DMS79 treated with DMSO at 0.1 percent for 48 hours (cell line): ENCODE measurements at regions not wholly inside any gene's neighbourhood (a gene's known extent, or its start where the extent isn't known, plus 50 kb on each side); places are given as distances from the start of the nearest gene placed in this dataset.

Source experiments
- DNase-seq: peaks from one replicate; lab custom pipeline; 2025; lab: John Stamatoyannopoulos, UW

DNA sequence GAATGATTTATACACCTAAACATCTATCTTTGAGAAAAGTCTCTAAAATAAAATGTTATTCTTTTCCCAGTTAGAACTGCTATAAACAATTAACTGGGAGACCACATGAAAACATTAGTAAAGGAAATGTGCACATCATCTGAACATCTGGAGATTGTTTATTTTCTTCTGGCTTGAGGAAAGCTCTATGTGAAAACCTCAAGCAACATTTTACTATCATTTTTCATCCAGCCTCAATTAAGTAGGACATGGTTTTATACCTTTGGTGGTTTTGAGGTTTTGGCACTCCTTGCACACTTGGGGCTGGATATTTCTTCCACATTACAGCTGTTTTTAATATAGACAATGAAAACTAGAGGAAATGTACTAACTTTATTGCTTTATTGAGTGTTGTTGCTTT lies 609.5 kb upstream of the SLC8A1 start:
- DNase-seq = no peak

DNA sequence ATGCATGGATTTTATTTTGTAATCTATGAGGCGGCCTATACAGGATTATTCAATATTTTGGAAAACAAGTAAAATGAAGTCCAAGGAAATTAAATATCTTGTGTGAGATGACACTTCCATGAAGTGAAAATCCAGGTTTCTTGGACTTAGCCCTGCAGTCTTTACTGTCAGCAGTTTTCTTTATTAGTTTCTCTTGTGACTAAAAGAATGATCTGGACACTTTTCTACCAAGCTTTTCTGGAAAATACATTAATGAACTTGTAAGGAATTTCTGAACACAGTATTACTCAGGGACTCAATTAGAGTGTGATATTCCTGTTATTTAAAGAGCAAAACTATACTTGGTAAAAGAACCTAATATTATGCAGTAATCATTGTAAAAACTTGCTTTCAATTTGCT lies 610.4 kb upstream of the SLC8A1 start:
- no peak for DNase-seq

DNA sequence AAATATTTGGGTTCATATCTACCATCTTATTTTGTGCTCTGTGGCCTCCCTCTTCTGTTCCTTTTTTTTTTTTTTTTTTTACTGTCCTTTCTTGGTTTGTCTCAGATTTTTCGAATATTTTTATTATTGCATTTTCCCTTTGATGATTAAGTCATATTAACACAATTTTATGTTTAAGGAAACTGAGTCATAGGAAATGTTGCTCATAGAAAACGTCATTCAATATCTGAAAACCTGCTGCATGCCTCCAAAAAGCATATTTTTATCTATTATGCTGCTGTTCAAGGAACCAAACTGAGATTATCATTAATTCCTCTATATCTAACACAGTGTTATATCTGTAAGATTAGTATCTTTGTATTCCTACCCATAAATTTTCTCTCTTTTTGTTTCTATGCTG lies 614.3 kb upstream of the SLC8A1 start:
- DNase-seq = no peak

- no peak for DNase-seq
Measured at GRCh38 chr2:41068740-41069139, 616.9 kb upstream of the SLC8A1 start.

DNA sequence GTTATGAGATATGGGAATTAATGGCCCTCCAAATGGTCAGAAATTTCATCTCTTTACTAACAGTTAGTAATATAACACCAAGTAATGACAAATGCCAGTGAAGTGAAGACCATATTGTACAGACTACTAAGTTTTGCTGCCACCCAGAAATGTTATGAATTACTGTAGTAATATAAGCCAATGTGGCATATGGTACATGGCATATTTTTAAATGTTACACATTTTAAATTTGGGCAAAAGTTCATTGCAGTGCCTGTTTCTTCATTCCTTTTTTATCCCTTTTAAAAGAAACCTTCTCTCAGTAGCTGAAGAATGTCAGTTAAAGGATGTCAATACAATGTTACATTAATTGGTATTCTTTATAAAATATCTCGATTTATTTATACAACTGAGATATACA lies 626.5 kb upstream of the SLC8A1 start:
- DNase-seq = no peak

- no peak for DNase-seq
Measured at GRCh38 chr2:41079011-41079410, 627.1 kb upstream of the SLC8A1 start.

GRCh38 chr2:41084321-41084720 lies 632.4 kb upstream of the SLC8A1 start:
- DNase-seq = no peak

- DNase-seq = no peak
Measured at GRCh38 chr2:41087946-41088345, 636.1 kb upstream of the SLC8A1 start.

GRCh38 chr2:41101281-41101680 lies 649.4 kb upstream of the SLC8A1 start:
- DNase-seq = no peak

DNA sequence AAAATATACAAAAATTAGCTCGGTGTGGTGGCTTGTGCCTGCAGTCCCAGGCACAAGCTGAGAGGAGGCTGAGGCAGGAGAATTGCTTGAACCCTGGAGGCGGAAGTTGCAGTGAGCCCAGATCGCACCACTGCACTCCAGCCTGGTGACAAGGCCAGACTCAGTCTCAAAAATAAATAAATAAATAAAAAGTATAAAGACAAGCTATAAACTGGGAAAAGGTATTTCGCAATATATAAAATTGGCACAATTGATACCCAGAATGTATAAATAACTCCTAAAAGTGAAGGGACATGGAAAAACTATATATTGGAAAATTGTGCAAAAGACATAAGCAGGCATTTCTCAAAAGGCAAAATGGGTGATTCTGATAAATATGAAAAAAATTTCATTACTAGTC lies 657.9 kb upstream of the SLC8A1 start:
- DNase-seq = no peak

DNA sequence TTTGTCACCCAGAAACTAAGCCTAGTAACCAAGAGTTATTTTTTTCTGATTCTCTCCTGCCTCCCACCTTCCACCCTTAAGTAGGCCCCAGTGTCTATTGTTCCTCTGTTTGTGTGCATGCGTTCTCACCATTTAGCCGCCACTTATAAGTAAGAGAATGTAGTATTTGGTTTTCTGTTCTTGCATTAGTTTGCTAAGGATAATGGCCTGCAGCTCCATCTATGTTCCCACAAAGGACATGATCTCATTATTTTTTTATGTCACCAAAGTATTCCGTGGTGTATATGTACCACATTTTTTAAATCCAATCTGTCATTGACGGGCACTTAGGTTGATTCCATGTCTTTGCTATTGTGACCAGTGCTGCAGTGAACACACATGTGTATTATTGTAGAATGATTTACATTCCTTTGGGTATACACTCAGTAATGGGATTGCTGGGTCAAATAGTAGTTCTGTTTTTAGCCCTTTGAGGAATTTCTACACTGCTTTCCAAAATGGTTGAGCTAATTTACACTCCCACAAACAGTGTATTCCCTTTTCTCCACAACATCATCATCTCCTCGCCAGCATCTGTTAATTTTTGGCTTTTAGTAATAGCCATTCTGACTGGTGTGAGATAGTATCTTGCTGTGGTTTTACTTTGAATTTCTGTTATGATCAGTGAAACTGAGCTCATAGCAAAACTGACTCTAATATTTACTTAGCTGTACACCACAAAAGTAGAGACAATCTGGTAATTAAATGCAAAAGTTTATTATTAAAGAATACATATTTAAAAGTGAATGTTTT lies 660.1 kb upstream of the SLC8A1 start:
- DNase-seq = no peak

DNA sequence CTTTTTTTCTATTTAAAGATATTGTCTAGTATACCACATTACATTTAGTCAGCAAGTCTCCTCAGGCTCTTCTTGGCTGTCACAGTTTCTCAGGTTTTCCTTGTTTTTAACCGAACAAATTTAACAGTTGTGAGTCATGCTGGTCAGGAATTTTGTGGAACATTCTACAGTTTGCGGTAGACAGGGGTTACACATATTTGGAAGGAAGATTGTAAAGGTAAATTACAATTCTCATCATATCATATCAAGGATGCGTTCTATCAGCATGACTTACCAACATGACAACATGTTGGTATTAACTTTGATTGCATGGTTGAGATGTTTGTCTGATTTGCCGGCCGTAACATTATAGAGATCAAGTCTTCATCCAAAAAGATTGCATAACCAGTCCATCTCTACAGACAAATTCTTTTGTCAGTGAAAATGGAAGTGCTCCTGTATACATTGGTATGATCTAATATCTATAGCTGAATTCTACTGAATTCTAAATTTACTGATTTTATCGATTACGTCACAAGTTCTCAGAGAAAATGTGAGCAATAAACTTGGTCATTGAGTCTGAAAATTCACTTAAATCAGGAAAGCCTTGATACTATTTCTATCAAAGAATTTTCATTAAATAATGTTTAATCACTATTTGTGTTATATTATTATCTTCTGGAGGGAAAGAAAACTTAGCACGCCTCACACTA lies 664.4 kb upstream of the SLC8A1 start:
- DNase-seq = no peak

DNA sequence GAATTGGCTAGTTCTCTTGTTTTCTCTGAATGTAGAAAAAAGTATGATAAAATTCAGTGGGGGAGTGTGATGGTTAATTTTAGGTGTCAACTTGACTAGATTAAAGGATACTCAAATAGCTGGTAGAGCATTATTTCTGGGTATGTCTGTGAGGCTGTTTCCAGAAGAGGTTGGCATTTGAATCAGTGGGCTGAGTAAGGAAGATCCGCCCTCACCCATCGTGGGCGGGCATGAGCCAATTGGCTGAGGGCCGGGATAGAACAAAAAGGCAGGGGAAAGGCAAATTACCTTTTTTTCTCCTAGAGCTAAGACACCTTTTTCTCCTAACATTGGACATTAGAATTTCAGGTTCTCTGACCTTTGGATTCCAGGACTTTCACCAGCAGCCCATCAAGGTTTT lies 667.6 kb upstream of the SLC8A1 start:
- no peak for DNase-seq

- DNase-seq = no peak
Measured at GRCh38 chr2:41123341-41123740, 671.5 kb upstream of the SLC8A1 start.

DNA sequence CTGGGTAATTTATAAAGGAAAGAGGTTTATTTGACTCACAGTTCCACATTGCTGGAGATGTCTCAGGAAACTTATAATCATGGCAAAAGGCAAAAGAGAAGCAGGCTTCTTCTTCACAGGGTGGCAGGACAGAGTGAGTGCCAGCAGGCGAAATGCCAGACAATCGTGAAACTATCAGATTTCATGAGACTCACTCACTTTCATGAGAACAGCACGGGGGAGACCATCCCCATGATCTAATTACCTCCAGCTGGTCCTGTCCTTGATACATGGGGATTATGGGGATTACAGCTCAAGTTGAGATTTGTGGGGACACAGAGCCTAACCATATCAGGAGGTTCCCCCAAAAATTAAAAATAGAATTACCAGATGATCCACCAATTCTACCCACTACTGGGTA lies 675.5 kb upstream of the SLC8A1 start:
- no peak for DNase-seq

DNA sequence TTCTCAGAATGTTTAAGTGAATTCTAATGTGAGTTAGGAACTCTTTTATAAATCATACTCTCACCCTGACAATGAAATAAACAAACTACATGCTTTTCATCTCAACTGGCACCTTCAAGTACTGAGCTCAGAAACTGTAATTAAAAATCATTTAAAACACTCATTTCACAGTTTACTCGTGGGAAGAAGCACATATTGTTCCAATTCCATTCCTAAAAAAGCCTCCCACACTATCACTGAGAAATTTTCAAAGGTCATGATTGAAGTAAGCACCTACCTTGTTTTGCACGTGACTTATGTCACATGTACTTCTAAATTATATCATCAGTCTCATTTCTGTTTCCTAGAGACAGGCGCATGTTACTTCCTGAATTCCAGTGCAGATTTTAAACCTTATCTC lies 678.1 kb upstream of the SLC8A1 start:
- DNase-seq = no peak

DNA sequence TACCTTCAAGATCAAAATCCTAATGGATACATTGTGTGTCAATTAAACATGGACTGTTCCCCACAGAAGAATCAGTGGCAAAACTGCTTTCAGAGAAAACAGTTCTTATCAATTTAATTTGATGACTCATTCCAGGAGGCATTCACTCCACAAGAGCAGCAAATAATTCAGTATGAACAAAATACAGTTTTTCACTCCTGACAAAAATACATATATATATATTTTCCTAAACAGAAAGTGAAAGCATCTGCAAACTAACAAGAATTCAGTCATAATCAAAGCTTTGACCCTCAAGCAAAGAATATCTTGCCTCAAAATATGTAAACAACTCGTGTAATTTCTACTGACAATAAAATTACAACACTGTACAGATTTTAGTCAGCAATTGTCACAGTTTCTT lies 685.1 kb upstream of the SLC8A1 start:
- no peak for DNase-seq

DNA sequence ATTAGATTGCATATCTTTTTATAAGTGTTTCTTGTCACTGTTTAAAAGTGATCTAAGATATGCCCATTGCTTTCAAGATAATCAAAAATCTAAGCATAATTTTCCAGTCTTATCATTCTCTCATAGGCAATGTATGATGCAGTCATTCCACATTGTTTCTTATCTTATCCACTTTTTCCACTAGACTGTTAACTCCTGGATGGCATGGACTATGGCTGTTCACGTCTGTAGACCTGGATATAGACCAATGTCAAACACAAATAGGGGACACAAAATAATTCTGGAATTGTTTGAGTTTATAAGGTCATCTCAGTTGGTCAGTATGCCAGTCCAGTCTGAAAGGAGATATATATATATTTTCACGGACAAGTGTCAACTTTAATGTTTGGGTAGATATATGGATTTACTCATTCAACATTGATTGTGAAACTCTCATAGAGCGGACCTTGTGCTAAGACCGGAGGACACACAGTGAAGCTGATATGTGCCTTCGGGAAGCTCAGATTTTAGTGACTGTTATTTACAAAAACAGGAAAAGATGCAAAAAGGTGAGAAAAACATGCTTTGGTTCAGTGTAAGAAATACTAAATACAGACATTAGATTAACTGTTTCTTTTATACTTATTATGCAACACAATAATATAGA lies 689.4 kb upstream of the SLC8A1 start:
- DNase-seq = no peak

DNA sequence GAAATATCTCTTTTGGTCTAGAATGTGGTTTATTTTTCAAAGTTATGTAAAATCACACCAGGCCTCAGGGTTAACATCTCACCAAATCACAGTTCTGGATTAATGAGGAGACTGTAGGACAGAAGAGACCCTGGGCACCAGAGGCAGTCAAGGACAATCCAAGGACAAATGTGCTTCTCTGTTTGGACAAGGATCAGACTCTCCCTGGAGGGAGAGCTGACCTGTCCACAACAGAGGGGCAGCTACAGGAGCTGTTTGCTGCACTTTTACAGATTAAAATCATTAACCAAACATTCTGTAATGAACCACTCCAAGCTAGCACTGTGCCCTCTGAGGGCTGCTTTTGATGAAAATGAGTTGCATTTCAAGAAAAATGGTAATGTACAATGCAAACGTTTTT lies 690.6 kb upstream of the SLC8A1 start:
- DNase-seq = no peak

- no peak for DNase-seq
Measured at GRCh38 chr2:41145066-41145465, 693.2 kb upstream of the SLC8A1 start.

GRCh38 chr2:41149054-41149453 lies 697.2 kb upstream of the SLC8A1 start:
- no peak for DNase-seq

DNA sequence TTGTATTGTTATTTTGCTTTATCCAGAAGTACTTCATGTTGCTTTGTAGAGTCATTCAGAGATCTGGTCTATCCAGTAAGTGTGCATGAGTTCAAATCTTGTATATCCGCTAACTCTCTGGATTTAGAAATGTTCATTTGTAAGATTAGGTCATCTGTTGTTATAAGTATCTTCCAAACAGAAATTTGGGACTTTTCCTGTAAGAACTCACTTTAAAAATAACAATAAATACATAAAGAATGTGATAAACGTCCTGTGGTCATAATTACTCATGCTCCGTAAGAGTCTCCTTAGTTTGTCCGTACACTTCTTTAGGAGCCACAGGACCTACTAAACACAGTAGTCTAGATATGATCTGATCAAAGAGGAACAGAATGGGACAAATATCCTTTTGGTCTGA lies 699.9 kb upstream of the SLC8A1 start:
- DNase-seq = no peak

DNA sequence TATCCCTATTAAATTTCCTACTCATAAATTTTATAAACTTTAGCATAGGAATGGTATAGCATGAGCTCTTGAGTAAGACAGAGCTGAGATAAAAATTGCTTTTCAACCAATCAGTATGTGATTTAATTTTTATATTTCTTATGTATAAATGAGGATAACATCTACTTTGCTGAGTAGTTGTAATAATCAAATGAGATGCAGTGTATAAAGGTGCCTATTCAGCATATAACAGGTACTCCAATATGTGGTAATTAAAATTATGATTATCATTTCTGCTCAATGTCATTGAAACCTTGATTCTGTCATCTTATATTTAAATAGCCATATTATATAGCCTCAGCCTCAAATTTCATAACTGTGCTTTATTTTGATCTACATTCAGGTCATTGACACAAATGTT lies 700.4 kb upstream of the SLC8A1 start:
- DNase-seq = no peak
